Stimulated activated CD8-positive, alpha-beta memory T cell treated with anti-CD3 and anti-CD28 coated beads, Interleukin-2, amount 100 ng/mL, for 48 hours (primary cell): ENCODE measurements at regions not wholly inside any gene's neighbourhood (a gene's known extent, or its start where the extent isn't known, plus 50 kb on each side); places are given as distances from the start of the nearest gene placed in this dataset.

ENCODE experiments used
- DNase-seq, 2 donors: peaks; one replicate each; pipeline ENCODE4 v3.0.0-alpha.2; 2020; ENCODE audit warnings: low read depth in 2 of 2

DNA sequence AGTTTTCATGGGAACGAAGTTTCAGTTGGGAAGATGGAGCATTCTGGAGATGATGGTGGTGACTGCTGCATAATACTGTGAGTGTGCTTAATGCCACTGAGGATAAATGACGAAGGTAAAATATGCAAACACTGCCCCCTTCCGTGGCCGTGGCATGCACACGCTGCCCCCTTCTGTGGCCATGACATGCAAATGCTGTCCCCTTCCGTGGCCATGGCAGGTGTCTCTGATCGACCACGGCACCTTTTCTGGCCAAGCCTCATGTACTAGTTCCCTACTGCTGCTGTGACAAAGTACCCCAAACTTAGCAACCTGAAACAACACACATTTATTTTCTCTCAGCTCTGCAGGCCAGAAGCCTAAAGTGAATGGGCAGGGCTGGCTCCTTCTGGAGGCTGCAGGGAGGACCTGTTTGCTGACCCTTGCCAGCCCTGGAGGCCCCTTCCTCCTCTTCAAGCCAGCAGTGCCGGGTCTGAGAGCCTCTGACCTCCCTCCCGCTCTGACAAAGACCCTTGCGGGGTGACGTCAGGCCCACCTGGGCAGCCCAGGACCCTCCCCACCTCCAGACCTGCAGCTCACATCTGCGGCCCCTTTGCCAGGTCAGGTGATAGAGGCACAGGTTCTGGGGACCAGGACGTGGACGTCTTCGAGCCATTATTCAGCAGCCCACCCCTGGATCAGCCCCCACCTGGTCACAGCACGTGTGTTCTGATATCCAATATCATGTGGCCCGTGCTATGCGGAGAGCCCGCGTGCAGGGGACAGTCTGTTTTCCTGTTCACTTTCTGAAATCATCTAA lies 82.0 kb downstream of the MICALL2 start:
- DNase-seq = no peak

DNA sequence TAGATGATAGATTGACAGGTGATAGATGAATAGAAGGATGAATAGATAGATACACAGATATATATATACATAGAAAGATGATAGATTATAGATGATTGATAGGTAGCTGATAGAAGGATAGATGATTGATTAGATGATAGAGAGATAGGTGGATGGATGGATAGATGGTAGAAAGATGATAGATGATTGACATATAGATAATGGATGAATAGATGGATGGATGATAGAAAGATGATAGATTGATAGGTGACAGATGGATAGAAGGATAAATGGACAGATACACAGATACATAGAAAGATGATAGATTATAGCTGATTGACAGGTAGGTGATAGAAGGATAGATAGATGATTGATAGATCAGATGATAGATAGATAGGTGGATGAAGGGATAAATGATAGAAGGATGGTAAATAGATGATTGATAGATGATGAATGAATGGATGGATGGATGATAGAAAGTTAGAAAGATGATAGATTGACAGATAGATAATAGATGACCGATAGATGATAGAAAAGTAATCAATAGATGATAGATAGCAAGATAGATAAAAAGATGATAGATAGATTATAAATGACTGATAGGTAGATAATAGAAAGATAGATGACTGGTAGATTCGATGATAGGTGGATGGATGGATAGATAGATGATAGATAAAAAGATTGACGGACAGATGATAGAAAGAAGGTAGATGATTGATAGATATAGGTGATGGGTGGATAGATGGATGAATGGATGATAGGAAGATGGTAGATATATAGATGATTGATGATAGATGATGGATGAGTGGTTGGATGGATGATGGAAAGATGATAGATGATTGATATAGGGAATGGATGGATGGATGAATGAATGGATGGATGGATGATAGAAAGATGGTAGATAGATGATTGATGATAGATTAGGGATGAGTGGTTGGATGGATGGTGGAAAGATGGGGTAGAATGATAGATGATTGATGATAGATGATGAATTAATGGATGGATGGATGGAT lies 80.4 kb downstream of the MICALL2 start:
- DNase-seq = no peak

DNA sequence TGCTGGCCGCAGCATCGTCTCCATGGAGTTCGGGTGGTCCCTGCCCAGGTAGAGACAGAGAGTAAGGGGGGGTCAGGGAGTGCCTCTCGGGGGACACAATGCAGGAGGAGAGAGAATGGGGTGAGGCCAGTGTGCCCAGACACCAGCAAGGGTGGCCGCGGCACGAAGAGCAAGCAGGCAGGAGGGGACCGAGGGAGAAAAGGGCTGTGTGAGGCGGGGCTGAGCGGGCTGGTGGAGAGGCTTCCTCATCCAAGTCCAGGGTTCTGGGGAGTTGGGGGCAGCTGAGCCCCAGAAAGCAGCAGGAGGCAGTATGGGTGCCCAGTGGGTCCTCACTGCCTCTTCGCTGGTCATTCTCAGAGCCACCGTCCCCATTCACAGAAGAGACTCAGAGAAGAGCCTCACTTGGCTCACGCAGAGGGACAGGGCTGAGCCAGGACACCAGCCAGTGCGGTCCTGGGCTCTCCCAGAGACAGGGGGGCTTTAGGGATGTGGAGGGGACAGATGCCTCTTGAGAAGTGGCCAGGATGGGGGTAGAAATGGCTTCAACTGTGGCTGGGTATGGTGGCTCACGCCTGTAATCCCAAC lies 78.9 kb downstream of the MICALL2 start:
- DNase-seq = no peak

DNA sequence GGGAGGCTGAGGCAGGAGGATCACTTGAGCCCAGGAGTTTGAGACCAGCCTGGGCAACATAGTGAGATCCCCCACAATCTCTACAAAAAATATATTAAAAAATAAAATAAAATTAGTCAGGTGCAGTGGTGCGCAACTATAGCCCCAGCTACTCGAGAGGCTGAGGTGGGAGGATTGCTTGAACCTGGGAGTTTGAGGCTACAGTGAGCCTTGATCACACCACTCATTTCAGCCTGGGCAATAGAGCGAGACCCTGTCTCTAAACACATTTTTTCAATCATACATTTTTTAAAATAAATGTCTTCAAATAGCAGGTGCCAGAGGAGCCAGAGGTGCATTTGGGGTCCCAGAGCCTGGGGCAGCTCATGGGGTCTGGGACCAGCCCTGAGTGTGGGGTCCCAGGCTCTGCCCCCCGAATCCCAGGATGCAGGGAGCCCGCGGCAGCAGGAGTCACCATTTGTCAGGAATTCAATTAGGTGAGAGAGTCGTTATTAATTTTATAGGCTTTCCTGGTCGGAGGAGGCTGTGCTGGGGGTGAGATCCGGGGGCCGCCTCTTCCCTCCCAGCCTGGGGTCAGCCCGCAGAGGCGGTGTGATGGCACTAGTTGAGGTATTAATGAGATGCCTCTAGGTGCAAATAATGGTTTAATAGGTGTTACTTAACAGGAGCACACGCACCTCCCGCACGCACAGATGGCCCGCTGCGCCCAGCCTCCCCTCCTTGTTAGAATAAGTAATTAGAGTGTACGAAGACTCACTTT lies 78.3 kb downstream of the MICALL2 start:
- DNase-seq = no peak

DNA sequence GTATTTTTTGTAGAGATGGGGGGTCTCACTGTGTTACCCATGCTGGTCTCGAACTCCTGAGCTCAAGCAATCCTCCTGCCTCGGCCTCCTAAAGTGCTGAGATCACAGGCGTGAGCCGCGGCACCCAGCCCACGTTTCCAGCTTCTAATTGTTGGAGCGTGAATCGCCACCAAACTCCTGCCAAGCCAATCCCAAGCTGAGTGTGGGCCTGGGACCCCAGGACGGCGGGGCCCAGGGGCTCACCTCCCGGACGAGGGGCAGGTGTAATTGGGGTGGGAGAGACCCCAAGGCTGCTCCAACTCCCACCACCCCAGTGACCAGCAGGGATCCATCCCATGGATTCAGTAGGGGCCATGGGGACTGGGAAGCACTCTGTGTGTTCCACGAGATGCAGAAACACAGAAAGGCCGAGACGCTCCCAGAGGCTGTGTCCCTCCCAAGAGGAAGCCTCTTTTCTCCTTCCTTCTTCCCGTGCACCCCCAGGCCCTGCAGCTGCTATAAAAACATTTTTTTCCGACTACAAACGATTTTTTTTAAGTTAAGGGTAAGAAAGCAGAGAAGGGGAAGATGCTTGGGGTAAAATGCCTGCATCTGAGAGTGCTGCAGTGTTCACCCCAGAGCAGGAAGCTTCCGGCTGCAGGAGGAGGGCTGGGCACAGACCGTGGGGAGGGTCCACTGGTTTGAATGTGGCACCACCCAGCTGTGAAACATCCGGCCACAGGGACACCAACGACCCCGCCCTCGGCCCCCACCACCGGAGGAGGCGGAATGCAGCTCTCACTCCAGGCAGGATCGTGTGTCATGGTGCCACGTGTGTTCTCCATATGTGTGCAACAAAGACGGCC lies 76.5 kb downstream of the MICALL2 start:
- no peak for DNase-seq

DNA sequence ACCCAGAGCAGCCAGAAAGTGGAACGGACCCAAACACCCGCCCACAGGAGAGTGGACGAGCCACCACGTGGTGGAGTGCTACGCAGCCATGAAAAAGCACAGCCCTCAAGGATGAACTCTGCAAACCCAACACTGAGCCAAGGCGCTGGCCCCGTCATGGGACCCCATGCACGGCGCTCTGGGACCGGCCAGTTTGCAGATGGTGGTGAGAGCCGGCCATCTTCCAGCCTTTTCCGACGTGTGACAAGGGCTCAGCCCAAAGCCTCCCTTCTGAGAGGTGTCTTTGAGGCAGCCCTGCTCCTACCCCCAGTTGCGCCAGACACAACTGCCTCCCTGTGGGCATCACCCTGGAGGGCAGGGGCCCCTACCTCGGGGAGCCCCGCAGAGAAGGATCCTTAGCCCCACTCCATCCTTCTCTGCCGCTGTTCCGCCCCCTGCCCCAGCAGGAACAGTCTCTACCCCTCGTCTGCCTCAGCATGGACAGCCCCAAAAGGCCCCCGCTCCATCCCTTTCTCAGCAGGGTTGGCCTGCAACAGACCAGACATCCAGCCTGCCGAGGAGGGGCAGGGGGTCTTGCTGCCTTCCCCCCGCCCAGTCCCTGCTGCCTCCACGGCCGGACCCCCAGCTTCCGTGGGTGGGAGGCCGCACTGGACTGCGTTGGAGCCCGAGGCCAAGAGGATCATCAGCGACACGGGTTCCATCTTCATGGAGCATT lies 75.7 kb downstream of the MICALL2 start:
- no peak for DNase-seq

DNA sequence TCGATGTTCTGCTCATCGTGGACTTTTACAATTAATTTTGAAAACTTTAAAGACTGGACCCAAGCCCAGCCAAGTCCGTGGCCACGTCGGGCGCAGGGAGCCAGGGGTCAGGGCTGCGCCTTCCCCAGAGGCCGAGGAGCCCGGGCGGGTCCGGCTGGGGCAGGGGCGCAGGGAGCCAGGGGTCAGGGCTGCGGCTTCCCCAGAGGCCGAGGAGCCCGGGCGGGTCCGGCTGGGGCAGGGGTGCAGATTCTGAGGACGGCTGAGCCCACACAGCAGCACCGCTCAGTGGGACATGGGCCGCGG lies 75.2 kb downstream of the MICALL2 start:
- no peak for DNase-seq
